HPDE6-E6E7 (cell line): ENCODE measurements at regions not wholly inside any gene's neighbourhood (a gene's known extent, or its start where the extent isn't known, plus 50 kb on each side); places are given as distances from the start of the nearest gene placed in this dataset.
A peak's percentile ranks its signal among the peaks of the same experiment; 100 is the strongest.

ENCODE experiments used
- DNase-seq: peaks from one replicate; pipeline ENCODE4 v3.0.0; 2011; ENCODE audit warnings: missing footprints; ENCODE audit errors: extremely low spot score

DNA sequence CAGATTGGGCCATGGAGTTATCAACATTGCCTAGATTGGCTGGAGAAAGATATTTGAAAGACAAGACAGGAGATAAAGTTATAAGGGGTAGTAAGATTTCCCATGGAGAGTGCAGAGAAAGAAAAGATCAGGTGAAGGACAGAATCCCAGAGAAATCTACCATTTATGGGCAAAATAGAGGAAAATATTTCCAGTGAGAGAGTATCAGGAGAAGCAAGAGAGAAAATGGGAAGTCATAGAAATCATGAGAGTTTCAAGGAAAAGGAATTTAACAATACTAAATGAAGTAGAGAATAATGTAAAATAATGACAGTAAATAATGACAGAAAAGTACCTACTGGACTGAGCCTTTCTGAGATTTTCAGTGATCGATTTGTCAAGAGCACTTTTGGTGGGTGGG is 447.6 kb upstream of the CHST9 start:
- DNase-seq: no peak

DNA sequence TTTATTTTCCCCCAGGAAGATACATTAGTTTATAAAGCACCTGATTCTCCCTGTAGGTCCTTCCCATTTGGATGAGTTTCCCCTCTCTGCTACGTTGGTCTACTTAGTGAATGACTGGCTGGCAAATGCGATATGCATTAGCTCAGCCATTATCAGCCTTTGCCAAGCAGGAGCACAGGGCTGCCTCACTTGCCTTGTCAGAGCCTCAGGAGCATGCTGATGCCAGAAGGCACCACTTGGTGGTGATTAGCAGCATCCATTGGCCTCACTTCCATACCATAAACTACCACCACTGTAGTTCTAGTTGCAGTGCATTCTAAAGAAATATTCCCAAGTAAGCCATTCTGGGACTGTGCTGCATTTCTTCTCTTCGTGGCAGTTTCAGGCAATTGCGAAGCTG is 442.8 kb upstream of the CHST9 start:
- DNase-seq: no peak

DNA sequence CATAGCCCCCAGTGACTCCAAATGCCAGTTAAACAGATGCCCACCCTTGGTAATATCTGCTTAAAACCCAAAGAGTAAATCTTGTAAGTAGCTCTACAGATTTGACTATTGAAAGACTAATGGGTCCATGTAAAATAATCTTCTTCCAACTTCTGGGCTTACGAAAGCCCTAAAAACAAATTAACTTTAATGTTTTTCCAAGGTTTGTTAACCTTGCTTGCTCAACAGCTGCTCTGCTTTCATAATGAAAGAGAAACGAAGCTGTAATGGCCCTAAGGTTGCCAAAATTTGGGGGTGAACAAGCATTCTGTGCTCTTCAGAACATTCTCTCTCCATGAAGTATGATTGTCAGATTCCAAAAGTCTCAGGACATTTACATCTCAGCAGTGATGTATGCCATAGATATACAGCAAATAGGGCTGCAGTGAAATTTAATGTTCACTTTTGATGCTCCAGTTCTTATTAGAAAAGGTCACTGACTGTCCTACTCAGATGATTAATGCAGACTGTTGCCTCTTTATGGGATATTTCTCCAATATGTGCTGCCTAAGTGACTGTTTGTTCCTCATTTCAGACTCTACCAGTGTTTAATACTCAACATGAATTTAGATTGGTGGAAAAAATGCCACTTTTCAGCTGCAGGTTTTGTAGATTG is 436.3 kb upstream of the CHST9 start:
- DNase-seq: no peak

DNA sequence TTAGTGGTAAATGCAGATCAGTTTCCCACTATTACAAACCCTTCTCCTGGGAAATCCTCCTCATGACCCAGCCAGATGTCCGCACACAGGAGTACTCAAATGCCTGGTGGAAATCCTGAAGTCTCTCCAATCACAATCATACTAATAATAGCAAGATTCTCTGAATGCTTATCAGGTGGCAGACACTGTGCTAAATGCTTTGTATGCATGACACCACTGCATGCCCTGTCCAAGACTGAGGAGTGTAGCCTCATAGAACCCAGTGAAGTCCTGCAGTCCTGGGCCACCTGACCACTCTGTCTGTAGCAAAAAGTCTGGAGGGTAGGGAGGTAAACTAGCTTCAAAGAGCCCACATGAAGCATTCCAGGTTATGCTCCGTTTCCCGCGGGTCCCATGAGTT is 434.8 kb upstream of the CHST9 start:
- no peak for DNase-seq

DNA sequence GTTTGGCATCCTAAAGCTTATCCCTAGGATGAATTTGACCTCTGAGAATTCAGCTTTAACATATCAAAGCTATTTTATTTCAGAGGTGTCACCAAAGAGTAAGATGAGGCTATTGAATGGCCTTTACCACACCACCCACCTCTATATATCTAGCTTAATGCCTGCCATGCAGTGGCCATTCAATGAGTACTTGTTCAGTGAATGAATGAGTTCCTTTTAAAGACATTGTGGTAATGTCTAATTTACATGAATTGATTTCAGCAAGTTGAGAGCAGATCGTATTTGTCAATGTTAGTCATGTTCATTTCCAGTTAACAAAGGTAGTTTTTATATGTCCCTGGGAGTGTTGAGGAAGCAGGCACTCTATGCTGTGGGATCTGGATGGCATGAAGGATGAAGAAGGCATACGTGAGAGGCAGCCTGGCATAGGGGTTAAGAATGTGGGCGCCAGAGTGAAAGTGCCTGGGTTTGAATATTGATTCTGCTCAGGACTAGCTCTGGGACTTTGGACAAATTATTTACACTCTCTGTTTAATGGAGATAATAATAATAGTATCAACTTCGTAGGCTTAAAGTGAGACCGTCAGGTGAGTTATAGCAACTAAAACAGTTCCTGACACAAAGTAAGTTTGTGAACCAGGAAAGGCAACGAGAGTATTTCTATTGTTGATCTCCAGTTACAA is 434.1 kb upstream of the CHST9 start:
- no peak for DNase-seq

DNA sequence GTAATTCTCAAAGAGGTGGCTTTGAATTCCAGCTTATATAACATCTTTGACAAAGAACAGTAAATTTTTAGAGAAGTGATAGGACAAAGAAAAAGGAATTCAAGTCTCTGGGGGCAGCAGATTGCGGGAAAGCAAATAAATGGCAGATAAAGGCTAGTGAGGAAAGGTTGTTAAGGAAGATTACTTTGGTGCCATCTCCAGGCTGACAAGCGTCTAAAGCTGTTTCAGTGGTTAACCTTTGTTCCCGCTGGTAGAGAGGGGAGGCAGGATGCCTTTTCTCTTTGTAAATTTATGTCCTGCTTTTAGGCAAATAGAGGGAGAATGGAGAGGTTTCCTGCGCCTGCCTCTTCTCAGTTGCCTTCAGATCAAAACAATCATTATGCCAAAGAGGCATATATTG is 431.2 kb upstream of the CHST9 start:
- DNase-seq: no peak

DNA sequence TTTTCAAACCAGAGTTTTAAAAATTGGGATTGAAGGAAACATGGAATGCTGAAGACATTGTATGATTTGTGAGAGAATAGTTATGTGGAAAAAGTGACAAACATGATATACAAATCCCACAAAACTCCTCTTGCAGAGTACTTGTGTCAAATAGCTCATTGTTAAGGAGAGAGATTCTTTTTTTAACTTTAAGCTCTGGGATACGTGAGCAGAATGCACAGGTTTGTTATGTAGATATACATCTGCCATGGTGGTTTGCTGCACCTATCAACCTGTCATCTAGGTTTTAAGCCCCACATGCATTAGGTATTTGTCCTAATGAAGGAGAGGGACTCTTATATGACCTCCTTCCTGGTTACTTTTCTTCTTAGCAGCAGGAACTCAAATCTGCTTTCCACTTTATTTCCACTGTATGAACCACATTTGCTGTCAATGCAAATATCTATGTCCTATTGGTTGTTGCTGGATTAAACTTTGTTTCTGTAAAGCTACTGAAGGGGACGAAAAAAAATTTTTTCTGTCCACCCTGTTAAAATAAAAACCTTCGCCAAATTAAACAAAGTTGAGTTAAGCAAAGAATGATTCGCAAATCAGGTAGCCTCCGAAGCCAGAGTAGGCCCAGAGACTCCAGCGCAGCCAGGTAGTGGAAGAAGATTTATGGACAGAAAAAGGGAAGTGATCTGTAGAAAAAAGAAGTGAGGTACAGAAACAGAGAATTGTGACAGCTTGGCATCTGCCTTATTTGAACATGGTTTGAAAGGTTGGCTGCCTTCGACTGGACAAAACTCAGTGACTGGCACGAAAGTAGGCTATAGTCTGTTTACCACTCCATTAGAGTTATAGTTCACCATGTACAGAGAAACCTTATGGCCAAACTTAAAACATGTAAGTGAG is 430.1 kb upstream of the CHST9 start:
- DNase-seq: no peak

DNA sequence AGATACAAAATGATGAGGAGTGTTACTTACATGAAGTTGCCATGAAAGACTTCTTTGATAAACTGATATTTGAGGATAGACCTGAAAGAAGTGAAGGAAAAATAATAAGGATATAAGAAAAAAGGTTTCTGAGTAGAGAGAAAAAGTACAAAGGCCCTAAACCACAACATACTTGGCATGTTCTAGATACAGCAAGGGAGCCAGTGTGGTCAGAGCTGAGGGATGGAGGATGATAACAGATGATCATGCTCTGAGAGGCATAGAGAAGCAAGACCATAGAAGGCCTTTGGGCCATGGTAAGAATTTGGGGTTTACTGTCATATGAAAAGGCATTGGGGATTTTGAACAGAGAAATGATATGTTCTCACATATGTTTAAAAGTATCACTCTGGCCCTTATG is 424.1 kb upstream of the CHST9 start:
- DNase-seq: no peak

DNA sequence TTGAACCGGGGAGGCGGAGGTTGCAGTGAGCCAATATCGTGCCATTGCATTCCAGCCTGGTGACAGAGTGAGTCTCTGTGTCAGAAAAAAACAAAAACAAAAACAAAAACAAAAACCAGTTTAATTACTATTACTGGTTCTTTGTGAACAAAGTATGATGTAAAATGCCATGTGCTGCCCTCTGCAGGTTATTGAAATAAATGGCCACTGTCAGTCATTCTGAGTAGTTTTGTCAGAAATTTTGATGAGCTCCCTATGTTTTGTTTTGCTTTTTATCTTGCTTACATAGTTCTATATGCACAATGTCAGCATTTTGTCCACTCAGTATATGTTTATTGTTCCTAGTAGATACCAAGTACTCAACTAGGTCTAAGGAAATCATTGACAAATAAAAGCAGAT is 423.6 kb upstream of the CHST9 start:
- no peak for DNase-seq

DNA sequence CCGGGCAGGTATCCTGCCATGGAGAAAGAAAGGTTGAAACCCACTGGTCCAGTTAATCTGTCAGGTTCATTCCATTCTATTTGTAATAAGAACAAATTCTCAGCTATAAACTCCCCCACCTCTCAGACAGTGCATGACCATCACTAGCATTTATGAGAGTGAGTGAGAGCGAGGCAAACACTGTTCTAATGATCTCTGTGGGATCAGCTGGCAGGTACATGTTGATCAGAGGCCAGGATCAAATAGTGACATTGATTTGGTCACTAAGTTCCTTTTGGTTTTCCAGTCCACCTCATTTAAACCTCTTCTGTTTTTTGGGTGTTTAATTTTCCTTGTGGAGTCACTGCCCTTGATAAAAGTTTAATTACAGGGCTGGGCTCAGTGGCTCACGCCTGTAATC is 423.1 kb upstream of the CHST9 start:
- DNase-seq: no peak

DNA sequence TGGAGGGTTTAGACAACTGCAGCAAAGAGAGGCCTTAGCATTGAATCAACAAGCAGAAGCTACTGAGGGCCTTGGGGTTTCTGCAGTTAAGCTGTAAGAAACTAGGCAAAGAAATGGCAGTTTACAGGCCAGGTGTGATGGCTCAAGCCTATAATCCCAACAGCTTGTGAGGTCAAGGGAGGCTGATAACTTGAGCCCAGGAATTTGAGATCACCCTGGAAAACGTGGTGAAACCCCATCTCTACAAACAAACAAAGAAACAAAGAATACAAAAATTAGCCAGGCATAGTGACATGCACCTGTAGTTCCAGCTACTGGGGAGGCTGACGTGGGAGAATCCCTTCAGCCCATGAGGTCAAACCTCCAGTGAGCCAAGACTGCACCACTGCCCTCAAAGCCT is 421.6 kb upstream of the CHST9 start:
- DNase-seq: no peak

DNA sequence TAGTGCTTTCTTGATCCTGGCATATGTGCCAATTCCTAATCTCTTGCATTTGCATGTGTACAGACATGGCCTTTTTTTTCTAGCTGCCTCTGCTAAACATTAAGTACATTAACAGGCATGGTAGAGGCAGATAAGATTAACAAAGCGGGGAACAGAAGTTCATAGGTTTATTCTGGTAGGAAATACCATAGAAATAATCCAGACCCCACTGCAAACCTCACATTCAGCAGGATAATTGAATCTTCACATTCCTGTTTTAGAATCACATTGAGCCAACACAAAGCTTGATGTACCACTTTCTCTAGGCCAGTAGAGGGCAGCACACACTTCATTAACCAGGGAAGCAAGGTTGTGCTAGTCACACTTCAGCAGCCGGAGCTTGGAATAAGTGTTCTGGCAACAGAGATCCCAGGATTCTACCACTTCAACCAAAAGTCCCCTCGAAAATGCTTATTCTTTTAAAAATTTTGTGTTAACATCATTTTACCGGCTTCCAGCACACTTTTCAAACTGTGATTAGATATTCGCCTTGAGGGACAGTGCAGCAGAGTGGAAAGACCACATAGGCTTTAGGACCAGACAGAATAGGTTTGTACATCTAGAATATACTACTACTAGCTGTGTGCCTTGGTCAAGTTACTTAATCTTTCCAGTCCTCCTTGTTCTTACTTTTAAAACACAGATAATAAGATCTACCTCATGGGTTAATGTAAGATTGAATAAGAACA is 420.2 kb upstream of the CHST9 start:
- DNase-seq: peak; percentile 50

DNA sequence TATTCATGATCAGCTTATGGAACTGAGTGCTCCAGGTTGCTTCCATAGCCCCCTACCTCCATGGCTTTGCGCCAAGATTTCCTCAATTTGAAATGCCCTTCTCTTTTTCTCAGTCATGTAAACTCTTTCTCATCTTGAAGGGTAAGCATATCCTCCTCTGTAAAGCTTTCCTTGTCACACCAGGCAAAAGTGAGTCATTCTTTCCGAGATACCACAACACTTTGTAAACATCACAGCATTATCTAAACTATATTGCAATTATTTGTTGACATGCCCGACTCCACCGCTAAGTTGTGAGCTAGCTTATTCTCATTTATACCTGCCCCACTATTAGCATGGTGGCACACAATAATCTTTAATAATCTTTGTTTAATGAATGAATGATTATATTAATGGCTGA is 419.5 kb upstream of the CHST9 start:
- DNase-seq: no peak

DNA sequence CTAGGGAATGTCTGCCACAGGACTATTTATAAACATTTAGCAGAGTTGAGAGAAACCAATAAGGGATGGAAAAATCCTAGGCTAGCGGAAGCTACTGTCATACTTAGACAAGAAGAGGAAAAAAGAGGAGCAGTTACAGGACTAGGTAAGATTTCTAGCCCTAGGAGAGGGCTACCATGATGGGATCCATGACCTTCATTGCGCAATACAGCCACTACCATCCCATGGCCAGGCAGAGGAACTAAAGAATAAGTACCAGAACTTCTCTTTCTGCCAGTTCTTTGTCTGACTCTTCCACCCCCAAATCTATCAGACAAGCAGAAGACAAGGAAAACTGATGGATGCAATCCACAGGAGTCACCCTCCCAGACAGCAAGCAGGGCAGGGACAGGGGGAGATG is 417.0 kb upstream of the CHST9 start:
- no peak for DNase-seq

DNA sequence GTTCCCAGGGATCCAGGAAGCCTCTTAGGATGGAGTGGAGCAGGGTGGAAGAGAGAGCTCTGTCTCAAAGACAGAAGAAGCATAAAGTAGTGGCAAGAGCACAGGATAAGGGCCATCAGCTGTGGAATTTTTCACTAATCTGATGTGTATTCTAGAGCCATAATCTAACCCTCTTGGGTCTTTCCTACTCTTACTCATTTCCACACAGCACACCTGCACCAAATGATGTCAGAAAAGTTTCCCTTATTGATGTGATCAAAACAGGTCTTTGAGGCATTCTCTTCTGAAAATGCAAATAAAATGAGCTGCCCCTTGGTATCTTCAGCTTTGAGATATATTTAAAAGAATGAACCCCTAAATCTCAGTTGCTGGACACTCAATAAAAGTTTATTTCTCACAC is 415.1 kb upstream of the CHST9 start:
- DNase-seq: no peak

DNA sequence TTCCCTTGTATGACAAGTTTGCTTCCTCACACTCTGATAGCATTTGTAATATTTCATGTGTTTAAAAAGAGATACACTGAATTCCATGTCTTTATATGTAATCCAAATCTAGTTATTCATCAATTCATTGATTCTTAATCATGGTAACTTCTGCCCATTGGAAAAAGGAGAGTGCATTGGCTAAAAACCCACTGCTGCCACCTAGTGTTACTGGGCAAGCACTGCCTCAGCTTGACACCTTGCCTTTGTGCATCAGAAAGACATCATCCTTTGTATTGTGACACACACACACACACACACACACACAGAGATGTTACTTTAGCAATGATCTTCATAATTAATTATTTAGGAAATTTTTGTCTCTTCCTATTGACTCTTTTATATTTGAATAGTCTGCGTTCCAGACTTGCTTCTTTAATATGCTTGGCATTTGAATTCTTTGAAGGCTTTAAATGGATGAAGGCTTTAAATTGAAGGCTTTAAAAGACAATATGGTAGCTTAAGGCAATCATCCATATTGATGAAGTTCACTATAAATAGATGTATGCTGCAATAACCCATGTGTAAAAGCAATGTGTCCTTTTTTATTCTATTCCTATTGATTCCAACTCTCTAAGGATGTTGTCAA is 414.2 kb upstream of the CHST9 start:
- DNase-seq: peak; percentile 43

DNA sequence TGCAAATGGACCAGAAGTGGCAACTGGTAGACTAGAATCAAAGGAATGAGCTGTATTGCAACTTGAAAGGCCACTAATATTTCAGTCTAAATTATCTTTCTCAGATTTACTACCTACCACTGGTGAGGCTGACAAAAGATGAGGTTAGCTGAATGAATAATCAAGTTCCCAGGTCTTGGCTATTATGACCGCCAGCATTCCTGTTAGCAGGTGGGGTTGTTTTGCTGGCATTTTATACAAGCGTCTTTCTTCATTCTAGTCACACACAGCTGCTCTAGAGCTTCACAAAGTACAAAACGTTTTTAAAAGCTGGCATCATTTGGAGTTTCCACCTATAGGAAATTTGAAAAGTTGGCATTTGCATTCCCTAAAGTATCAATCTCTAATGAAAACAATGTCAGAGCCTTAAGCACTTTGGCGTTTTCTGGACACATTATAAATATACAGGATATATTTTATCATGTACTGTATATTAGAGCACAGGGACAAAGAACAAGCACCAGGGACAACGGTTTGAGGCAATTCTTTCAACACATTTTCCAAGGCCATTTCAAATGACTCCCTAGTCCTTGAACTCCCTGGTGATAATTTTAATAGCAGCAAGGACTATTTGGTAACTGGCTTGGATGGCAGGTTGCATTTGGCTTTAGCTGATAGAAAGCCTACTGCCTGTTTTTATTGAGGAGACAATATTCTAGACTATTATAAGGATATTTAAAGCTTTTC is 410.2 kb upstream of the CHST9 start:
- no peak for DNase-seq

DNA sequence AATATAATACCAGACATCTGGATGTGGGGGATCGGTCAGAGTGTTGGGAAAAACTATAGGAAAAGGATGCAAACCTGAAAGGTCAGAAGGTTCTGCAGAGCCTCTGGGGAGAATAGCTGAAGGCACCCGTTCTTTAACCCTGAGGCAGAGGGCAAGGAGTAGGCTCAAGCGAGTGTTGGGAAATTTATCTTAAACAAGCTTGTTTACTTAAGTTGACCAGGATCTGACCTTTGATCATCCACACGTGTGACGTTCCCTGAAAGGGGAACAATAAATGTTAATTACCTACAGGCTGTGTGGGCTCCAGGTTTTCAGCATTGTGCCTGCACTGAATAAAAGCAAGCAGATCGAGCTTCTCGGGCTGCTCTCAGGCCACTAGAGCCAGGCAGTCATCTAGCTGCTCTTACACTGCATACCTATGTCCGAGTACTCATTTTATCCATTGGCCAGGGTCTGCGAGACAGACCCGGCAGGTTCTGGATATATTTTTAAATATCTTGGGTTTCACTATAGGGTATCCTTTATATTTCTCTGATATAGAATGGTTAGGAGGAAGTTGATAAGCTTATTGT is 400.6 kb upstream of the CHST9 start:
- DNase-seq: no peak

DNA sequence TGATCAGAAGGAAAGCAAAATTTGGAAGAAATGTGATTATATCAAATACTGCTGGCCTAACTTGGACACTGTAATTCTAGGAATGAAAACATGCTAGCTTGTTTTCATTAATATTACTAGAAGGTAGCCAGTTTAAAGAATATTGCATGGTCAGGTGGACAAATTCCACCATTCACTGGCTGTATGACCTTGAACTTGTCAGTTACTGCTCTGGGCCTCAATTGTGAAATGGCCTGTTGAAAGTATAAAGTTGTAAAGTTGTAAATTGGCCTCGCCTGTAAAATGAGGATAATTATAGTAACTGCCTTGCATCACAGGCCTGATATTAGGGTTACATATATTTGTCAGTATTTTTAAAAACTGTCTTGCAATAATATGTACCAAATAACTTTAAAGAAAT is 398.4 kb upstream of the CHST9 start:
- DNase-seq: no peak

DNA sequence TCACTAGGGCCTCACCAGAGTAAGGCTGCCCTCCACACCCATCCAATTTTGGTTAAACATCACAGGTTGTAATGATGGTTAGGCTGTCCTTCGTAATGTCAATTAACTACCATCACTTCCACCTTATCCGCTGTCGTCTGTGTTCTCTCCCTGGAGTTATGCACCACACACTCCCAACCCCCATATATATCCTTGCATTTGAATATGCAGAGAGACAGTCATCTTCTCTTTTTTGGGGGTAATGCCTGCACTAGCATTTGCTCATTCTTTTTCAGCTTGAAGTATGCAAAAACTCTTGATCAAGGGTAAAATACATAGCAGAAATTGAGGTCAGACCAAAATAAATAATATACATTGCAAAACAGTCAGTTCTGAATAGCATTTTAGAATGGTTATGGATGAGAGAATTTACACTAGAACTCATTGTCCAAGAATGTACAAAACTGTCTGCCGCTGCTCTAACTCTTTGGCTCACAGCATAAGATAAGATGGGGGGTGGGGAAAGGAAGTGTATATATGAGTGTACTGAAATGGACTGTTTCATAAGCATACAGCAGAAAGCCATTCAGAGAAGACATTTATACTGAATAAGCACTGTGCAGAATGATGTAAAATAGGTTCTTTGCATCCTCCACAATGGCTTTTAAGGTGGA is 397.8 kb upstream of the CHST9 start:
- DNase-seq: no peak
